Glutamatergic neuron (in vitro differentiated cells): ENCODE measurements at regions not wholly inside any gene's neighbourhood (a gene's known extent, or its start where the extent isn't known, plus 50 kb on each side); places are given as distances from the start of the nearest gene placed in this dataset.
"Not testable (repeated sequence)": the region's sequence is repeated elsewhere in the genome, so short reads cannot be mapped to it uniquely, and the experiment has no call there.

Experiments used
- DNase-seq: peaks from one replicate; pipeline ENCODE4 v3.0.0; 2022
- H3K27ac Mint-ChIP-seq: one replicate; pipeline ENCODE4 v1.8.0; 2020; ENCODE audit warnings: mild to moderate bottlenecking, mixed read lengths, inconsistent platforms; ENCODE audit not compliant: unreplicated experiment
- H3K27me3 Mint-ChIP-seq: one replicate; pipeline ENCODE4 v1.8.0; 2020; ENCODE audit warnings: mild to moderate bottlenecking, moderate library complexity, mixed read lengths, inconsistent platforms; ENCODE audit not compliant: unreplicated experiment
- H3K36me3 Mint-ChIP-seq: one replicate; pipeline ENCODE4 v1.8.0; 2020; ENCODE audit warnings: mild to moderate bottlenecking, mixed read lengths, inconsistent platforms; ENCODE audit not compliant: unreplicated experiment
- H3K4me1 Mint-ChIP-seq: one replicate; pipeline ENCODE4 v1.8.0; 2020; ENCODE audit warnings: mild to moderate bottlenecking, low read depth, mixed read lengths, inconsistent platforms; ENCODE audit not compliant: unreplicated experiment
- H3K4me3 Mint-ChIP-seq: one replicate; pipeline ENCODE4 v1.8.0; 2020; ENCODE audit warnings: mild to moderate bottlenecking, mixed read lengths, inconsistent platforms; ENCODE audit not compliant: unreplicated experiment
- H3K9me3 Mint-ChIP-seq: one replicate; pipeline ENCODE4 v1.8.0; 2020; ENCODE audit warnings: mild to moderate bottlenecking, moderate library complexity, mixed read lengths, inconsistent platforms; ENCODE audit not compliant: unreplicated experiment
- TF ChIP-seq, protein P1 (sequence below): fragments of 200-600 bp; sonication (generic); IDR thresholded peaks from one replicate; pipeline ENCODE4 v1.5.0; 2021; ENCODE audit not compliant: partially characterized antibody, unreplicated experiment

DNA sequence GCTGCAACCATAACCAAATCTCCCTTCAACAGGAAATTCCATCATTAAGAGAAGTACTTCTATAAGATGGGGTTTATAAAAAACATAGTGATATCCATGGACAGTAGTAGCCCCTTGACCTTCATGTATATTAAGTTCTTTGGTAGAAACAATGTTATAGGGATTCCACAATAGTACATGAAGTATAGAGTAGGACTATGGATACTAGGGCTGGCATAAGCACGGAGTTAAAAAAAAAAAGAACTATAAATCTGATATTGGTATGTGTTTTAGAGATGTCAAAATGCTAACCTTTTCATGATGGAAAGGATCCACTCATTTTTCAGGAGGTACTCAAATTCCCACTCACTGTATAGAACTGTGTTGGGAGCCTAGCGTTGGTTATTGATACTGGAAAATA, 337.6 kb downstream of the FGF10 start:
- Mint-ChIP-seq H3K4me3 (no peak overlapping the region), H3K9me3 (no peaks in the 10 kb centered on the region), H3K27me3 (peaks cover 5% of the 10 kb centered on the region), H3K36me3 (no peaks in the 10 kb centered on the region), H3K4me1 (no peaks in the 10 kb centered on the region), H3K27ac (no peak overlapping the region)
- no peak for DNase-seq
- TF ChIP-seq, protein P1, sequence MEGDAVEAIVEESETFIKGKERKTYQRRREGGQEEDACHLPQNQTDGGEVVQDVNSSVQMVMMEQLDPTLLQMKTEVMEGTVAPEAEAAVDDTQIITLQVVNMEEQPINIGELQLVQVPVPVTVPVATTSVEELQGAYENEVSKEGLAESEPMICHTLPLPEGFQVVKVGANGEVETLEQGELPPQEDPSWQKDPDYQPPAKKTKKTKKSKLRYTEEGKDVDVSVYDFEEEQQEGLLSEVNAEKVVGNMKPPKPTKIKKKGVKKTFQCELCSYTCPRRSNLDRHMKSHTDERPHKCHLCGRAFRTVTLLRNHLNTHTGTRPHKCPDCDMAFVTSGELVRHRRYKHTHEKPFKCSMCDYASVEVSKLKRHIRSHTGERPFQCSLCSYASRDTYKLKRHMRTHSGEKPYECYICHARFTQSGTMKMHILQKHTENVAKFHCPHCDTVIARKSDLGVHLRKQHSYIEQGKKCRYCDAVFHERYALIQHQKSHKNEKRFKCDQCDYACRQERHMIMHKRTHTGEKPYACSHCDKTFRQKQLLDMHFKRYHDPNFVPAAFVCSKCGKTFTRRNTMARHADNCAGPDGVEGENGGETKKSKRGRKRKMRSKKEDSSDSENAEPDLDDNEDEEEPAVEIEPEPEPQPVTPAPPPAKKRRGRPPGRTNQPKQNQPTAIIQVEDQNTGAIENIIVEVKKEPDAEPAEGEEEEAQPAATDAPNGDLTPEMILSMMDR = no peak

DNA sequence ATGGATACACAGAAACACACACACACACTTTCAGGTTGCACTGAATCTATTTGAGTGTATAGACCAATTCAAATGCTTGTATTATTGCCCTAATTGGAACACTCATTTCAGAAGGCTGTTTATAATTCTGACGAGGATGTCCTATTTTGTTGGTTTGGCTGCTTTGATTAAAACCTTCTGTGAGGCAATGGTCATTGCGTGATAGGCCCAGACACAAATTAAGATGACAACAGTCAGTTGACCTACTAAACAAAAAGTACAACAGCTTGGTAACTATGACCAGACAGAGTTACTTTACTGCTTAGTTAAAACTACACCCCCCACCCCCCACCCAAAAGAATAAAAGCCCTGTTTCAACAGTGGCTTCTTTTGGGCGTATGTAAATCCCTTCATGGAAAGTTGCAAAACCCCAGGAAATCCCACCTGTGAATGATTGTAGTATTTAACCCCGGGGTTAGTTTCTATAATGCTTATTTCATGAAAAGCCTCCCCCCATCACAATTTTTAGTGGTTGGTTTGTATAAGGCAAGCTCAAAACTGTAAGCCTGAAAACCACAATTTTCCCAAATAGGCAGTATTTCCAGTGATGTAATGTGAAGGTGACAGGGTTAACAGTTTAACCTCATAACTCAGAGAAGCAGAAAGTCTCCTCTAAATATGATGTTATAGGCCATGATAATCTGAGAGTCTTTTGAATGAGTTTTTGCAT, 340.8 kb downstream of the FGF10 start:
- Mint-ChIP-seq H3K4me1 (no peaks in the 10 kb centered on the region), H3K27me3 (peaks cover 2% of the 10 kb centered on the region), H3K9me3 (no peaks in the 10 kb centered on the region), H3K4me3 (no peak overlapping the region), H3K27ac (no peak overlapping the region), H3K36me3 (no peaks in the 10 kb centered on the region)
- DNase-seq = no peak
- TF ChIP-seq, protein P1 = no peak

DNA sequence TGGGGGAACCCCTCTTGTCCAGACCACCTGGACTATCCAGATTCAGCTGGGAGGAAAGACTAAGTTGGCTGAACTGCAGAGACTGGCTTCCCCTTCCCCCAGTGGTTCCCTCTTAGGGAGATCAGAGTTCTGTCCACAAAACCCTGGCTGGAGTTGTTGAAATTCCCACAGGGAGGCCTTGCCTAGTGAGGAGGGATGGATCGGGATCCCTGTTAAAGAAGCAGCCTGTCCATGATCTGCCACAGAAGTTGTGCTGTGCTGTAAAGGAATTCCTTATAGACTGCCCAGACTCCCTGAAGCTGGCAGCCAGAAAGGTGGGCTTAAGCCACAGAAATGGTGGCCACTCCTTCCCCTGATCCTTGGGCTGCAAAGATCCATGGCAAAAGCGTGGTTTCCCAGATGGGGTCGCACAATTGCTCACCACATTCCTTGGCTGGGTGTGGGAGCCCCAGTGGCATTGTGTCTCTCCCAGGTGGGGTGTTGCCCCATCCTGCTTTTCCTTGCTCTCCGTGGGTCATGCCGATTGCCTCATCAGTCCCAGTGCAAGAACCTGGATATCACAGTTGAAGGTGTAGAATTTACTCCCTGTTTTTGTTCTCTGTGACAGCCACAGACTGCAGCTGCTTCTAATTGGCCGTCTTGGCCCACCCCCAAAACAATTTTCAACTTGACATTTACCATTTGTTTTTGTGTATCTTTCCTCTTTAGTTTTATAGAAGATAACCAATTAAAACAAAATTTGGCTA, 342.4 kb downstream of the FGF10 start:
- no peak for DNase-seq
- no peak overlapping the region for H3K4me3 Mint-ChIP-seq
- H3K27me3 Mint-ChIP-seq = peaks cover 2% of the 10 kb centered on the region
- TF ChIP-seq, protein P1 = no peak
- no peaks in the 10 kb centered on the region for H3K9me3 Mint-ChIP-seq
- H3K27ac Mint-ChIP-seq = no peak overlapping the region
- H3K36me3 Mint-ChIP-seq = no peaks in the 10 kb centered on the region
- no peaks in the 10 kb centered on the region for H3K4me1 Mint-ChIP-seq

DNA sequence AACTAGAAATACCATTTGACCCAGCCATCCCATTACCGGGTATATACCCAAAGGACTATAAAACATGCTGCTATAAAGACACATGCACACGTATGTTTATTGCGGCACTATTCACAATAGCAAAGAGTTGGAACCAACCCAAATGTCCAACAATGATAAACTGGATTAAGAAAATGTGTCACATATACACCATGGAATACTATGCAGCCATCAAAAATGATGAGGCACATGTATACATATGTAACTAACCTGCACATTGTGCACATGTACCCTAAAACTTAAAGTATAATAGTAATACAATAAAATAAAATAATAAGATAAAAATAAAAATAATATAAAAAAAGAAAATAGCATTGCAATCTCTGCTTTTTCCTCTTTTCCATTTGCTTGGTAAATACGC, 344.7 kb downstream of the FGF10 start:
- not testable (repeated sequence) for H3K4me3 Mint-ChIP-seq, H3K9me3 Mint-ChIP-seq, H3K4me1 Mint-ChIP-seq, DNase-seq, H3K27me3 Mint-ChIP-seq, H3K36me3 Mint-ChIP-seq, H3K27ac Mint-ChIP-seq

DNA sequence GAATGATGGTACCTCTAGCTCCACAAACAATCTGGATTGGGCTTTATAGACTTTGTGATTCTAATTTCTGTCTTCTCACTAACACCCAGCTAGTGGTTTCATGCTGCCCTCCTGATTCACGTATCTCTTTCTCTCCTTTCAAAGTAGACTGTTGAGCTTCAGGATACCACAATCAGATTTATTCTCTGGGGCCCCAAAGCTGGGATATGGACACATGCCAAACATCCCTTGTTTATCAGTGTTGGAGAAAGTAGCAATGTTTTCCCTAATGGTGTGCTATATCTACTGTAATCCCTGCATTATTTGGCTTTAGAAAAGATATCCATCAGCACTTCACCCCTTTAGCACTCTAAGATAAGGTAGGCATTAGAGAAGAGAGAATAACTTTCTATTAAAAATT, 361.0 kb downstream of the FGF10 start:
- Mint-ChIP-seq H3K27ac (no peak overlapping the region), H3K4me1 (no peaks in the 10 kb centered on the region)
- TF ChIP-seq, protein P1 = no peak

More for the DNA sequence above, 361.0 kb downstream of the FGF10 start:
- no peak for DNase-seq
- Mint-ChIP-seq H3K27me3 (peaks cover 3% of the 10 kb centered on the region), H3K4me3 (no peak overlapping the region), H3K9me3 (no peaks in the 10 kb centered on the region), H3K36me3 (no peaks in the 10 kb centered on the region)
